Breast epithelium (tissue), 4 donors: ENCODE measurements at regions not wholly inside any gene's neighbourhood (a gene's known extent, or its start where the extent isn't known, plus 50 kb on each side); places are given as distances from the start of the nearest gene placed in this dataset.

ENCODE experiments used
- DNase-seq, 2 donors: peaks; one replicate each; pipeline ENCODE4 v3.0.0-alpha.2; 2019; ENCODE audit warnings: low spot score in 2 of 2
- H3K27ac ChIP-seq, 2 donors: fragments of 200-600 bp; sonication (generic) in 1 of 2; one replicate each; pipeline ENCODE4 v1.5.1; 2016 to 2019; ENCODE audit warnings: mild to moderate bottlenecking in 1 of 2
- H3K27me3 ChIP-seq, 2 donors: fragments of 200-600 bp; sonication (generic) in 1 of 2; one replicate each; pipeline versions ENCODE4 v1.5.1 to v1.6.0; 2017 to 2019; ENCODE audit warnings: control low read depth in 1 of 2, mild to moderate bottlenecking in 1 of 2
- H3K36me3 ChIP-seq: fragments of 200-600 bp; one replicate; pipeline ENCODE4 v1.5.1; 2019
- H3K4me1 ChIP-seq, 2 donors: fragments of 200-600 bp; sonication (generic); one replicate each; pipeline ENCODE4 v1.5.1; 2016 to 2019; ENCODE audit warnings: control low read depth in 1 of 2
- H3K4me3 ChIP-seq, 3 donors: fragments of 200-600 bp; sonication (generic); 1 replicate in 2 of 3; 2 replicates in 1 of 3; pipeline ENCODE4 v1.5.1; 2016 to 2019; ENCODE audit warnings: mild to moderate bottlenecking in 3 of 3, moderate library complexity in 2 of 3
- H3K9me3 ChIP-seq, 2 donors: fragments of 200-600 bp; sonication (generic) in 1 of 2; one replicate each; pipeline ENCODE4 v1.5.1; 2016 to 2019; ENCODE audit warnings: control low read depth in 1 of 2
- POLR2A ChIP-seq: fragments of 450-650 bp; IDR thresholded peaks from one replicate; pipeline ENCODE4 v1.6.1; 2016; ENCODE audit warnings: antibody characterized with exemption, mild to moderate bottlenecking, moderate library complexity
- POLR2AphosphoS5 ChIP-seq, 3 donors: sonication (generic); formaldehyde crosslinking; IDR thresholded peaks; one replicate each; pipeline ENCODE4 v1.6.1; 2017; ENCODE audit warnings: antibody characterized with exemption in 3 of 3
- intact Hi-C: fragments of 100-400 bp; cut with DNase I; formaldehyde crosslinking; loops from one replicate; pipeline ENCODE4 v1.15.1; 2023; ENCODE audit warnings: low total_unique reads
- TF ChIP-seq, protein P1 (sequence below), 3 donors: fragments of 450-650 bp; IDR thresholded peaks; one replicate each; pipeline ENCODE4 v1.5.1; 2016 to 2017; ENCODE audit warnings: antibody characterized with exemption in 3 of 3, mild to moderate bottlenecking in 3 of 3, moderate library complexity in 3 of 3

GRCh38 chr13:67343777-67344176 lies 113.6 kb upstream of the PCDH9 start:
- H3K36me3 ChIP-seq = no peaks in the 10 kb centered on the region
- no peak overlapping the region for H3K27ac ChIP-seq
- DNase-seq = no peak
- H3K4me1 ChIP-seq = no peaks in the 10 kb centered on the region
- no peak overlapping the region for H3K4me3 ChIP-seq
- intact Hi-C loops = no loop called here
- no peaks in the 10 kb centered on the region for H3K27me3 ChIP-seq
- TF ChIP-seq POLR2A = no peak
- no peak for TF ChIP-seq POLR2AphosphoS5 (IDR thresholded peaks at IDR 0.05)
- TF ChIP-seq, protein P1, sequence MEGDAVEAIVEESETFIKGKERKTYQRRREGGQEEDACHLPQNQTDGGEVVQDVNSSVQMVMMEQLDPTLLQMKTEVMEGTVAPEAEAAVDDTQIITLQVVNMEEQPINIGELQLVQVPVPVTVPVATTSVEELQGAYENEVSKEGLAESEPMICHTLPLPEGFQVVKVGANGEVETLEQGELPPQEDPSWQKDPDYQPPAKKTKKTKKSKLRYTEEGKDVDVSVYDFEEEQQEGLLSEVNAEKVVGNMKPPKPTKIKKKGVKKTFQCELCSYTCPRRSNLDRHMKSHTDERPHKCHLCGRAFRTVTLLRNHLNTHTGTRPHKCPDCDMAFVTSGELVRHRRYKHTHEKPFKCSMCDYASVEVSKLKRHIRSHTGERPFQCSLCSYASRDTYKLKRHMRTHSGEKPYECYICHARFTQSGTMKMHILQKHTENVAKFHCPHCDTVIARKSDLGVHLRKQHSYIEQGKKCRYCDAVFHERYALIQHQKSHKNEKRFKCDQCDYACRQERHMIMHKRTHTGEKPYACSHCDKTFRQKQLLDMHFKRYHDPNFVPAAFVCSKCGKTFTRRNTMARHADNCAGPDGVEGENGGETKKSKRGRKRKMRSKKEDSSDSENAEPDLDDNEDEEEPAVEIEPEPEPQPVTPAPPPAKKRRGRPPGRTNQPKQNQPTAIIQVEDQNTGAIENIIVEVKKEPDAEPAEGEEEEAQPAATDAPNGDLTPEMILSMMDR (IDR thresholded peaks at IDR 0.05) = no peak
- no peaks in the 10 kb centered on the region for H3K9me3 ChIP-seq

- Histone ChIP-seq H3K27ac (no peak overlapping the region), H3K36me3 (no peaks in the 10 kb centered on the region), H3K27me3 (no peaks in the 10 kb centered on the region), H3K9me3 (no peaks in the 10 kb centered on the region), H3K4me3 (no peak overlapping the region), H3K4me1 (no peaks in the 10 kb centered on the region)
- TF ChIP-seq, protein P1 (IDR thresholded peaks at IDR 0.05) = no peak
- TF ChIP-seq POLR2A (no peak), POLR2AphosphoS5 (IDR thresholded peaks at IDR 0.05) (no peak)
- no peak for DNase-seq
- intact Hi-C loops = no loop called here
Measured at GRCh38 chr13:67341406-67341805, 111.3 kb upstream of the PCDH9 start.

- Histone ChIP-seq H3K4me3 (no peak overlapping the region), H3K27ac (no peak overlapping the region), H3K36me3 (peaks cover 3% of the 10 kb centered on the region), H3K9me3 (no peaks in the 10 kb centered on the region), H3K4me1 (no peaks in the 10 kb centered on the region), H3K27me3 (no peaks in the 10 kb centered on the region)
- TF ChIP-seq, protein P1 (IDR thresholded peaks at IDR 0.05) = no peak
- no peak for TF ChIP-seq POLR2AphosphoS5 (IDR thresholded peaks at IDR 0.05)
- intact Hi-C loops = no loop called here
- no peak for DNase-seq
Measured at GRCh38 chr13:67330149-67330548, 100.0 kb upstream of the PCDH9 start.

DNA sequence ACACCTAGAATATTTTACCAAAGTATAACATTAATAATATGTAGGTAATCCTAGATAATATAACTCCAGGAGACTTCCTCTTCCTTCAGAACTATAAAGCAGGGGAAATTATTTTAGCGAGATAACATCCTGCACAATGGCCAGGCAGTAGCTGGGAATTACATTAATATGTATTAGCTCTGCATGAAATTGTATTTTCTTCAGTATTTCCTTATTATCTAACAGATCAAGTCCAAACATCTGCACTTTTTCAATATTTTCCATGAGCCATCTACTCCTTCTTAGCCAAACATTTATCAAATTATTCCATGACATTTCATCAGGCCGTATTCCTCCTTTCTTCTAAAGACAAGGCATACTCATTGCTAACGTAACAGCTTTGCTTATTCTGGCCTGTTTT lies 98.8 kb upstream of the PCDH9 start:
- no peaks in the 10 kb centered on the region for H3K9me3 ChIP-seq
- TF ChIP-seq, protein P1 (IDR thresholded peaks at IDR 0.05) = no peak
- TF ChIP-seq POLR2AphosphoS5 (IDR thresholded peaks at IDR 0.05) (no peak), POLR2A (no peak)
- H3K4me3 ChIP-seq = no peak overlapping the region
- H3K27me3 ChIP-seq = no peaks in the 10 kb centered on the region
- no peak overlapping the region for H3K27ac ChIP-seq
- H3K36me3 ChIP-seq = no peaks in the 10 kb centered on the region
- no peak for DNase-seq
- intact Hi-C loops = loop anchor here (2.0 kb wide), 1 partner anchor 26 kb away; no protein-coding TSS in a partner anchor
- H3K4me1 ChIP-seq = no peaks in the 10 kb centered on the region

GRCh38 chr13:67318860-67319259 lies 88.7 kb upstream of the PCDH9 start:
- no peaks in the 10 kb centered on the region for H3K9me3 ChIP-seq
- H3K27me3 ChIP-seq = no peaks in the 10 kb centered on the region
- intact Hi-C loops = no loop called here
- H3K4me1 ChIP-seq = no peaks in the 10 kb centered on the region
- no peak overlapping the region for H3K4me3 ChIP-seq
- H3K27ac ChIP-seq = no peak overlapping the region
- no peaks in the 10 kb centered on the region for H3K36me3 ChIP-seq
- no peak for DNase-seq
- TF ChIP-seq POLR2A = no peak
- TF ChIP-seq, protein P1 (IDR thresholded peaks at IDR 0.05) = no peak
